NB4 (cell line): ENCODE measurements at regions not wholly inside any gene's neighbourhood (a gene's known extent, or its start where the extent isn't known, plus 50 kb on each side); places are given as distances from the start of the nearest gene placed in this dataset.

ENCODE experiments used
- POLR2A ChIP-seq: IDR thresholded peaks from 2 replicates; pipeline ENCODE4 v1.6.1; 2011; ENCODE audit warnings: mild to moderate bottlenecking; ENCODE audit not compliant: insufficient read length; ENCODE audit errors: extremely low read depth
- TF ChIP-seq, protein P1 (sequence below): IDR thresholded peaks from one replicate; pipeline ENCODE4 v1.5.1; 2012; ENCODE audit warnings: low read depth, low read length
- TF ChIP-seq, protein P2 (sequence below): IDR thresholded peaks from 2 replicates; pipeline ENCODE4 v1.6.1; 2011; ENCODE audit warnings: low read depth, low read length

DNA sequence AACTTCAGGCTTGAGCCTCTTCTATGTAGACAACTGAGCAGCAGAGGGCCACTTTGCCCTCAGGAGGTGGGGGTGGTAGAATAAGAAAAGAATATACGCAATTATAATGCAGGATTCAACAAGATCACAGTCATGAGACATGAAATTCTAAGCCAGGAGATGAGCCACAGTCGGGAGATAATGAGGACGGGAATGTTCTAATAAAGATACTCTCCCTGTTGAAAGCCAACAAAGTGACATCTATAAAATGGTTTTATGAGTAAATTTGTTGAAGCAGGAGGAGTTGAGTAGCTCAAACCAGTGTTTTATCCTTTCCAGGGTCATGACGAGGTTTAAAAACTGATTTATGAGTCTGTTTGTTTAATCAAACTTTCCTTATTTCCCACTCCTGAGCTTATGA is 152.0 kb upstream of the SERP2 start:
- TF ChIP-seq, protein P1, sequence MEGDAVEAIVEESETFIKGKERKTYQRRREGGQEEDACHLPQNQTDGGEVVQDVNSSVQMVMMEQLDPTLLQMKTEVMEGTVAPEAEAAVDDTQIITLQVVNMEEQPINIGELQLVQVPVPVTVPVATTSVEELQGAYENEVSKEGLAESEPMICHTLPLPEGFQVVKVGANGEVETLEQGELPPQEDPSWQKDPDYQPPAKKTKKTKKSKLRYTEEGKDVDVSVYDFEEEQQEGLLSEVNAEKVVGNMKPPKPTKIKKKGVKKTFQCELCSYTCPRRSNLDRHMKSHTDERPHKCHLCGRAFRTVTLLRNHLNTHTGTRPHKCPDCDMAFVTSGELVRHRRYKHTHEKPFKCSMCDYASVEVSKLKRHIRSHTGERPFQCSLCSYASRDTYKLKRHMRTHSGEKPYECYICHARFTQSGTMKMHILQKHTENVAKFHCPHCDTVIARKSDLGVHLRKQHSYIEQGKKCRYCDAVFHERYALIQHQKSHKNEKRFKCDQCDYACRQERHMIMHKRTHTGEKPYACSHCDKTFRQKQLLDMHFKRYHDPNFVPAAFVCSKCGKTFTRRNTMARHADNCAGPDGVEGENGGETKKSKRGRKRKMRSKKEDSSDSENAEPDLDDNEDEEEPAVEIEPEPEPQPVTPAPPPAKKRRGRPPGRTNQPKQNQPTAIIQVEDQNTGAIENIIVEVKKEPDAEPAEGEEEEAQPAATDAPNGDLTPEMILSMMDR: no peak
- TF ChIP-seq, protein P2, sequence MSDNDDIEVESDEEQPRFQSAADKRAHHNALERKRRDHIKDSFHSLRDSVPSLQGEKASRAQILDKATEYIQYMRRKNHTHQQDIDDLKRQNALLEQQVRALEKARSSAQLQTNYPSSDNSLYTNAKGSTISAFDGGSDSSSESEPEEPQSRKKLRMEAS: no peak
- TF ChIP-seq POLR2A: no peak
